ENCODE measurements at regions not wholly inside any gene's neighbourhood (a gene's known extent, or its start where the extent isn't known, plus 50 kb on each side); places are given as distances from the start of the nearest gene placed in this dataset.

GRCh38 chr5:83844449-83845068 lies 123.9 kb upstream of the HAPLN1 start:
- TF ChIP-seq PTBP1 (IDR thresholded peaks at IDR 0.05; ENCODE audit: low read depth, low read length, poor library complexity, severe bottlenecking) (no peak), PITX1 (CRISPR knock-in tag; IDR thresholded peaks at IDR 0.05) (no peak), CEBPB (IDR thresholded peaks at IDR 0.05; ENCODE audit: borderline replicate concordance, low read depth, low read length) (peak; percentile 36; the same call in 1 of the 2 replicates)
- in situ Hi-C loops (cut with HindIII; ENCODE audit: extremely low pct_ligation_motif_present, low pct_unique_long_range_greater_than_20kb) = no loop called here
- peak; percentile 65 for ATAC-seq
- Histone ChIP-seq H4K20me1 (ENCODE audit: insufficient read depth, low read length) (no peaks in the 10 kb centered on the region), H3K27me3 (ENCODE audit: control insufficient read depth in 1 of 2, insufficient read depth in 2 of 2, low read length in 2 of 2) (no peaks in the 10 kb centered on the region), H3K27ac (ENCODE audit: extremely low read length, insufficient read depth, low read length) (no peak overlapping the region), H3K79me2 (ENCODE audit: insufficient read depth, low read length) (no peaks in the 10 kb centered on the region), H3K4me2 (ENCODE audit: low read depth, low read length) (no peak overlapping the region), H3K4me3 (replicated peaks in 1 of 3; ENCODE audit: insufficient read depth in 1 of 3, low read depth in 2 of 3, low read length in 3 of 3) (no peak overlapping the region), H3K9me3 (ENCODE audit: low read length) (no peaks in the 10 kb centered on the region), H3K9ac (ENCODE audit: insufficient read depth, low read depth, low read length) (no peak overlapping the region), H2AFZ (ENCODE audit: low read length) (no peak overlapping the region), H3K36me3 (replicated peaks in 1 of 2; ENCODE audit: control insufficient read depth in 1 of 2, insufficient read depth in 2 of 2, low read length in 2 of 2) (no peaks in the 10 kb centered on the region), H3K4me1 (ENCODE audit: insufficient read depth, low read length) (no peaks in the 10 kb centered on the region)
- FAIRE-seq = no peak
- no peak for DNase-seq (ENCODE audit: low spot score)
- WGBS (ENCODE audit: low lambda C conversion rate) = 35% methylated on average over 7 of the region's 7 CpGs
- ChIA-PET POLR2A (no interaction called here), CTCF (ENCODE audit: low intra/inter-chr PET ratio, low total read pairs) (no interaction called here)
- BruUV-seq (replicated peaks) = no TSS peak
- intact Hi-C loops (cut with micrococcal nuclease; ENCODE audit: unreplicated experiment) = no loop called here

GRCh38 chr5:83839788-83840187 lies 119.1 kb upstream of the HAPLN1 start:
- no peaks in the 10 kb centered on the region for H4K20me1 ChIP-seq (ENCODE audit: insufficient read depth, low read length)
- DNase-seq (ENCODE audit: low spot score) = no peak
- no peaks in the 10 kb centered on the region for H3K4me1 ChIP-seq (ENCODE audit: insufficient read depth, low read length)
- no peak overlapping the region for H3K9ac ChIP-seq (ENCODE audit: insufficient read depth, low read depth, low read length)
- H3K36me3 ChIP-seq (replicated peaks in 1 of 2; ENCODE audit: control insufficient read depth in 1 of 2, insufficient read depth in 2 of 2, low read length in 2 of 2) = no peaks in the 10 kb centered on the region
- BruUV-seq (replicated peaks) = no TSS peak
- no peak overlapping the region for H3K27ac ChIP-seq (ENCODE audit: extremely low read length, insufficient read depth, low read length)
- TF ChIP-seq DNMT3B (CRISPR knock-in tag; conservative IDR thresholded peaks at IDR 0.05) = no peak
- no peak for TF ChIP-seq ZFP36L1 (CRISPR knock-in tag; IDR thresholded peaks at IDR 0.05)
- TF ChIP-seq ZNF451 (CRISPR knock-in tag; IDR thresholded peaks at IDR 0.05) = no peak
- no peak for TF ChIP-seq DNMT1 (CRISPR knock-in tag; IDR thresholded peaks at IDR 0.05)
- no peak for TF ChIP-seq TBP (CRISPR knock-in tag; IDR thresholded peaks at IDR 0.05)
- TF ChIP-seq ZBTB7A (CRISPR knock-in tag; IDR thresholded peaks at IDR 0.05) = no peak
- TF ChIP-seq ERF (CRISPR knock-in tag; IDR thresholded peaks at IDR 0.05) = no peak
- TF ChIP-seq SSRP1 (CRISPR knock-in tag; IDR thresholded peaks at IDR 0.05) = no peak
- TF ChIP-seq TP53 (CRISPR knock-in tag; conservative IDR thresholded peaks at IDR 0.05) = no peak
- TF ChIP-seq SIN3A (IDR thresholded peaks at IDR 0.05; ENCODE audit: borderline replicate concordance, low read depth, low read length) = no peak
- TF ChIP-seq ZNF879 (CRISPR knock-in tag; IDR thresholded peaks at IDR 0.05) = no peak
- ChIA-PET POLR2A (no interaction called here), CTCF (ENCODE audit: low intra/inter-chr PET ratio, low total read pairs) (no interaction called here)
- H3K27me3 ChIP-seq (ENCODE audit: control insufficient read depth in 1 of 2, insufficient read depth in 2 of 2, low read length in 2 of 2) = no peaks in the 10 kb centered on the region
- FAIRE-seq = no peak
- no peak overlapping the region for H3K4me2 ChIP-seq (ENCODE audit: low read depth, low read length)
- intact Hi-C loops (cut with micrococcal nuclease; ENCODE audit: unreplicated experiment) = no loop called here
- WGBS (ENCODE audit: low lambda C conversion rate) = 50% methylated on average over 3 of the region's 3 CpGs
- H2AFZ ChIP-seq (ENCODE audit: low read length) = no peak overlapping the region
- ATAC-seq = no peak
- in situ Hi-C loops (cut with HindIII; ENCODE audit: extremely low pct_ligation_motif_present, low pct_unique_long_range_greater_than_20kb) = no loop called here
- H3K9me3 ChIP-seq (ENCODE audit: low read length) = no peaks in the 10 kb centered on the region
- no peaks in the 10 kb centered on the region for H3K79me2 ChIP-seq (ENCODE audit: insufficient read depth, low read length)
- no peak overlapping the region for H3K4me3 ChIP-seq (replicated peaks in 1 of 3; ENCODE audit: insufficient read depth in 1 of 3, low read depth in 2 of 3, low read length in 3 of 3)

Data from HepG2 (cell line).